GM20000 (cell line): ENCODE measurements at regions not wholly inside any gene's neighbourhood (a gene's known extent, or its start where the extent isn't known, plus 50 kb on each side); places are given as distances from the start of the nearest gene placed in this dataset.
"Not testable (repeated sequence)": the region's sequence is repeated elsewhere in the genome, so short reads cannot be mapped to it uniquely, and the experiment has no call there.

ENCODE experiments used
- DNase-seq: peaks from one replicate; pipeline ENCODE4 v3.0.0; 2012; ENCODE audit warnings: low spot score
- TF ChIP-seq, protein P1 (sequence below): IDR thresholded peaks from 2 replicates; pipeline ENCODE4 v1.5.1; 2012; ENCODE audit warnings: mild to moderate bottlenecking, control low read depth; ENCODE audit errors: extremely low read depth, missing control alignments

DNA sequence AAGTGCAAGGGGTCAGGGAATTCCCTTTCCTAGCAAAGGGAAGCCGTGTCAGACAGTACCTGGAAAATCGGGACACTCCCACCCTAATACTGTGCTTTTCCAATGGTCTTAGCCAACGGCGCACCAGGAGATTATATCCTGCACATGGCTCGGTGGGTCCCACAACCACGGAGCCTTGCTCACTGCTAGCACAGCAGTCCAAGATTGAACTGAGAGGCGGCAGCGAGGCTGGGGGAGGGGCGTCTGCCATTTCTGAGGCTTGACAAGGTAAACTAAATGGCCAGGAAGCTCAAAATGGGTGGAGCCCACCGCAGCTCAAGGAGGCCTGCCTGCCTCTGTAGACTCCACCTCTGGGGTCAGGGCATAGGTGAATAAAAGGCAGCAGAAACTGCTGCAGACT lies 76.5 kb upstream of the LINC00632 start:
- DNase-seq, result not testable (repeated sequence)

DNA sequence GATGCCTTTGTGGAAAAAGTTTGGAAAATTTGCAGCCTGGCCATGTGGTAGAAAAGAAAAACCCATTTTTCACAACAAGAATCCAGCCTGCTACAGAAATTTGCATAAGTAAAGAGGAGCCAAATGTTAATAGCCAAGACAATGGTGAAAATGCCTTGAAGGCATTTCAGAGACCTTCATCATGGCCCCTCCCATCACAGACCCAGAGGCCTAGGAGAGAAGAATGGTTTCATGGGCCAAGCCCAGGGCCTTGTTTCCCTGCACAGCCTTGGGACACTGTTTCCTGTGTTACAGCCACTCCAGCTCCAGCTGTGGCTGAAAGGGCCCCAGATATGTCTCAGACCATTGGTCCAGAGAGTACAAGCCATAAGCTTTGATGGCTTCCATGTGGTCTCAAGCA lies 101.4 kb upstream of the LINC00632 start:
- no peak for DNase-seq
- TF ChIP-seq, protein P1, sequence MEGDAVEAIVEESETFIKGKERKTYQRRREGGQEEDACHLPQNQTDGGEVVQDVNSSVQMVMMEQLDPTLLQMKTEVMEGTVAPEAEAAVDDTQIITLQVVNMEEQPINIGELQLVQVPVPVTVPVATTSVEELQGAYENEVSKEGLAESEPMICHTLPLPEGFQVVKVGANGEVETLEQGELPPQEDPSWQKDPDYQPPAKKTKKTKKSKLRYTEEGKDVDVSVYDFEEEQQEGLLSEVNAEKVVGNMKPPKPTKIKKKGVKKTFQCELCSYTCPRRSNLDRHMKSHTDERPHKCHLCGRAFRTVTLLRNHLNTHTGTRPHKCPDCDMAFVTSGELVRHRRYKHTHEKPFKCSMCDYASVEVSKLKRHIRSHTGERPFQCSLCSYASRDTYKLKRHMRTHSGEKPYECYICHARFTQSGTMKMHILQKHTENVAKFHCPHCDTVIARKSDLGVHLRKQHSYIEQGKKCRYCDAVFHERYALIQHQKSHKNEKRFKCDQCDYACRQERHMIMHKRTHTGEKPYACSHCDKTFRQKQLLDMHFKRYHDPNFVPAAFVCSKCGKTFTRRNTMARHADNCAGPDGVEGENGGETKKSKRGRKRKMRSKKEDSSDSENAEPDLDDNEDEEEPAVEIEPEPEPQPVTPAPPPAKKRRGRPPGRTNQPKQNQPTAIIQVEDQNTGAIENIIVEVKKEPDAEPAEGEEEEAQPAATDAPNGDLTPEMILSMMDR, result no peak

DNA sequence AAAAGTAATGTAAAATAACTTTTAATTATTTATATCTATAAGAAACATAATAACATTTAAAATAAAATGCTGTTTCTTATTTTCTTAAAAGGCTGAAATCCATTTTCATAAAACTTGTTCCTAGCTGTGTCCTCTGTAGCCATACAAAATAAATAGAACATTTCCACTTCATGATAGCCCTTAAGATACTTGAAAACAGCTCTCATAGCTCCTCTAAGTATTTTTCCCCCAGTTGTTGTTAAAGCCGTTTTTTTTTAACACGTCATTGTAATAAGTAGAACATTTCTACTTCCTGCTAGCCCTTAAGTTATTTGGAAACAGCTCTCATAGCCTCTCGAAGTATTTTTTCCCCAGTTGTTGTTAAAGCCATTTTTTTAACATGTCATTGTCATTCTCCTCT lies 97.3 kb upstream of the SOX3 start:
- TF ChIP-seq, protein P1, result no peak
- DNase-seq, result no peak

DNA sequence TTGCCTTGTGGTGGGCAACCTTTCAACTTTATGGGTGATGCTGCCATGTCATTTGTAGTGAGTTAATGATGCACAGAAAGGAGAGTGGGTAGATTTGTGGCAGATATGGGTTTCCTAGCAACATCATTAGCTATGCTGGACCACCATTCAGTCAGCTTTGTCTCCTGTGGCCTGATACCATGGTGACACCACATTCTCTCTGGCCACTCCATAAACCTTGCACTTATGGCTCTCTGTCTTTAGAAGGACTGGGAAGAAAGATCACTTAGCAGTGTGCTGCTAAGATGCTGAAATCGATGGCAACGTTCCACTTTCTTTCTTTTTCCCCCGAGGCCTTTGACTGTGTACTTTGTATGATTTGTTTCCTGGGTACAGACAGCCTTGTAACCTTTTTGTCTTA lies 95.0 kb upstream of the SOX3 start:
- TF ChIP-seq, protein P1, result no peak
- no peak for DNase-seq

DNA sequence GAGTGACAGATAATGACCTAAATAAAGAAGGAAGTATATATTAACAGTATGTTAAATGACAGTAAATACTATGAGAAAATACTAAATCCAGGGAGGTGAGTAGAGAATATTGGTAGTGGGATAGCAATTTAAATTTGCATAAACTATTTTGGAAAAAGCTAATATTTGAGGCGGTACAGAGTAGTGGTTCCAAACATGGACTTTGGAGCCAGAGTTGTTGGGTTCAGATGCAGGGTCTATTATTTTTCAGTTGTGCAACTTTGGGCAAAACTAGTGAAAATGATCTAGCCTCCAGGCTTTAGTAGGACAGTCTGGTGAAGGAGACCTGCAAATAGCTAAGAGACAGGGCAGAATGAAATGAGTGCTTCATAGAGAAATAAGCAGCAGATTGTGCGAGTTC lies 84.8 kb upstream of the SOX3 start:
- no peak for DNase-seq

DNA sequence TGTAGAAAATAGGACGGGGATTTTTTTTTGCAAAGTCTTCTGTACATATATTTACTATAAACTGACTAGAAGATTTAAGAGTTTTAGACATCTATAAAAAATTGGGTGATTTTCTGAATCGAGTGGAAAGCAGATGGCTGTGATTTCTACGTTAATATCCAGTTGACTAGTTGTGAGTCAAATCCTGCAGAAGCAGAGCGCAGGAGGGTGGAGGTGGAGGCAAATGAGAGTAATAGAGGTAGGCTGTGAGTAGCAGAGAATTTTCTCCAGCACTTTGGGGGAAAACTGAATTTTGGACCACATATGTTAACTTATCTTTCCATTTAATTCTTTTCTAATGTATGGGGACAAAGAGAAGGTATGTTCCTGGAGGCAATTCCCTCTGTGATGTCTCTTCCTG lies 82.1 kb upstream of the SOX3 start:
- TF ChIP-seq, protein P1, result no peak
- no peak for DNase-seq

More for the DNA sequence above, 84.8 kb upstream of the SOX3 start:
- TF ChIP-seq, protein P1, result no peak

DNA sequence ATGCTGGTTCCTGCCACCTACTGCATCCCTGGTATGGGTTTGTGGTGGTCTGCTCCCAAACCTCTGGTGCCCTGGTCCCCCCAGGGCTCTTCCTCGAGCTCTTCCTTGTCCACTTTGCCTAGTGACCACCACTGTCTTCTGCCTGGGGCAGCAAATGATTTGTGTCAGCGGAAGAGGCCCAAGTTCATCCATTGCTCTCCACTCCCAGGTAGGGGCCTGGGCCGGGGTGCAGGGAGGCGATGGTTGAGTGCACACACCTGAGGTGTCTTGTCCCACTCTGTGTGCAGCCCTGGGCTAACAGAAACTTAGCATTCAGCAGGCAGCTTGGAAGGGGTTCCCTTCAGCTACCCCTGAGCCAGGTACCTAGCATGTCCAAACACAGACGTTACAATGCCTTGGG lies 75.6 kb upstream of the SOX3 start:
- TF ChIP-seq, protein P1, result no peak
- DNase-seq, result no peak

DNA sequence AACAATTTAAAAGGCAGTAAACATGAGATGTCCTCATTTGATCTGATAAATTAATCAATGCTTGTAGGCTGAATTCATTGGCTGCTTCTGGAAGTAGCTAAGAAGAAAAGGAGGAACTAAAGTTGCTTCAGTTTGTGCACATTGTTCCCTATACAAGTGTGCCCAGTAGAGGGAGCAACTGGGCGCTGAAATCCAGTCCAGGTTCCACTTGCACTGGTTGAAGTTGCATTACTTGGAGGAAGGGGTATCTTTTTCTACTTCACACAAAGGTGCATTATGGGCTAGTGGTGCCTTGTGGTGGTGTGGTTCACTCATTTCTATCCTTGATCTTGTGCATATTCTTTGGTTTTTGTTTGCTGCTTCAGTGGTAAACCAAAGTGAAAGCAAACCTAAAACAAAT lies 67.9 kb upstream of the SOX3 start:
- TF ChIP-seq, protein P1, result peak; percentile 23
- peak; percentile 6 for DNase-seq
